ENCODE measurements at regions not wholly inside any gene's neighbourhood (a gene's known extent, or its start where the extent isn't known, plus 50 kb on each side); places are given as distances from the start of the nearest gene placed in this dataset.

- no peak for DNase-seq
Observed at GRCh38 chr5:165781738-165782137, 2276.3 kb downstream of the MAT2B start.

- no peak for DNase-seq
Observed at GRCh38 chr5:165783024-165783423, 2277.6 kb downstream of the MAT2B start.

DNA sequence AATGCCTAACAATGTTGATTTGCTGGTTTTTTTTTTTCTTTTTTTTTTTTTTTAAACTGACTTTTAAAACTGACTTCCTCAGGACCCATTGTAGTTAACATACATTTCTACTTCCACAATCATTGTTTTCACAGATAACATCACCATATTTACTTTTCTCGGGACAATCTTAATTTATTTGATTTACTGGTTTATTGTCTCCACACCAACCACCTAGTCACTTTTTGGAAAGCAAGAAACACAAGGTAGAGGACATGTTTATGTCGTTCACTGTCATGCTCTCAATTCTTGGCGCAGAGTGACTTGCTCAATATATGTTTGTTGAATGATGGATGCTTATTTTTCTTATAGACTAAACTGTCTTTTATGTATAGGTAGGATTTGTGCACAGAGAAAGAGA is 2280.7 kb downstream of the MAT2B start:
- no peak for DNase-seq

DNA sequence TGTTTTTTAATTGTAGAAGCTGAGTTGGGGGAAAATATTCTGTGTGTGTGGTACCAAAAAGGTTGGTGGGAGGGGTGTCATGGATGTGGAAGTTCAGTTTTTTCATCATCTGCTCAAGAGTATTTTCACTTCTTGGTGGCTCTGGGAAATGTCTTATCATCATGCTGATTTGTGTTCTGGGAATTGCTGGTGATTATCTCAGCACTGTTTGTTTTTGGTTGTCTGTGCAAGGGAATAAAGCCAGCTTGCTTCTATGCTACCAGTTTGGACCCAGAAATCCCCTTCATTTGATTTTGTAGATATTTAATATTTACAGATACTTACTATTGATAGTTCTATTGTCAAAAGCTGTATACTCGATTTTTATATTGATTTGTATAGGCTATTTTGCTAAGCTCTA is 2289.7 kb downstream of the MAT2B start:
- no peak for DNase-seq

GRCh38 chr5:165805756-165806155 is 2300.3 kb downstream of the MAT2B start:
- no peak for DNase-seq

DNA sequence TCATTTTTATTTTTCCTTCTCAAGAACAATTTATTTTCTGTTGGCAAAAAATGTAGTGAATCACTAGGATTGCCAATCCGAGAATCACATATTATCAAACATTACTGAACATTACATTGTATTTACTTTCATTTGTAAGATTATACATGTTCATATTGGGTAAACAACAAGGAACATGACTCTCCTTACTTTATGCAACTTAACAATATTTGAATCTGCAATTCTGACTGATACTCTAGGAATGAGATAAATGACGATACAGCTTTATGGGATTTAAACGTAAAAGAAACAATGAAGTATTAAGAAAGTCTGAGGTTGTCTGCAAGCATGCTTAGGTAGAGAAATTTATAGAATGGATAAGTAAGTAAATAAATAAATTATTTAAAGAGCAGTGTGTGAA is 2302.9 kb downstream of the MAT2B start:
- DNase-seq: no peak

- no peak for DNase-seq
Observed at GRCh38 chr5:165809914-165810313, 2304.5 kb downstream of the MAT2B start.

- no peak for DNase-seq
Observed at GRCh38 chr5:165829504-165829903, 2324.1 kb downstream of the MAT2B start.

DNA sequence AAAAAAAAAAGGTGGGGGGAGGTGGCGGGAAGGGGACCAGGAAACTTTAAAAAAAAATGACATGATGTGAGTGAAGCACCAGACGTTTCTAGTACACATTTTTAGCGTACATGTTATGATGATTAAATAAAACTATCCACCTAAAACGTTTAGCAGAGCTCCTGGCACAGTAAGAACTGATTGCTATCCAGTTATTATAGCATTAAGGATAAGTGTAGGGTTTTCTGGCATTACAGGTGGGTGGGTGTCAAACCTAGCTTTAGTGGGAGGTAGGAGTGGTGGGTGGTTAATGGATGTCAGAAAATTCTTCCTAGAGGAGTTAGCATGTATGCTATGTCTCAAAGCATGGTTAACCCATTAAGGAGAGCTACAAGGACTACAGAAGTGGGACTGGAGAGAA is 2329.5 kb downstream of the MAT2B start:
- no peak for DNase-seq

DNA sequence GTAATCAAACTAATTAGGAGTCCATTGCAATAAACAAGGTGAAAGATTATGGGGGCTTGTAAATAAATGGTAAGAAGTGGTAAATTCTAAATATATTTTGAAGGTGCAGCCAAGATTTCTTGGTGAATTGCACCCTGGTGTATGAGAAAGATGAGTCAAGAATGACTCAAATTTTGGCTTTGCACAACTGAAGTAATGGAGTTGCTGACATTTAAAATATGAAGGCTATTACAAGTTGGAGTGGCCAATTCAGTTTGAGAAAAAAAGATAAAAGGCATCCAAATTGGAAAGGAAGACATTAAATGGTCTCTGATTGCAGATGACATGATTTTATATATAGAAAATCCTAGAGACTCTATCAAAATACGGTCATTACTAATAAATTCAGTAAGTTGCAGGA is 2330.6 kb downstream of the MAT2B start:
- no peak for DNase-seq

DNA sequence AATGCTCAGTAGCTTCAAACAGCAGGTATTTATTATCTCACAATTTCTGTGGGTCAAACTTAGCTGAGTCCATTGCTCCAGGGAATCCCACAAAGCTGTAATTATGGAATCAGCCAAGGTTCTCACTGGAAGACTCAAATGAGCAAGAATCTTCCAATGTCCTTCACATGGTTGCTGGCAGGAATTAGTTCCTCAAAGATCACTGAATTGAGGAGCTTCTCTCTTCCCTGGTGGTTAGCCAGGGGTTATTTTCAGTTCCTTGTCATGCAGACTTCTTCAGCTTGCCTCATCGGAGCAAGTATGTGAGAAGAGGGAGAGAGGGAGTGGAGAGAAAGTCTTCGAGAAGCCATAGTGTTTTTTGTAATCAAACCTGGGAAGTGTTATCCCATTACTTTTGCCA is 2331.9 kb downstream of the MAT2B start:
- DNase-seq: no peak

- no peak for DNase-seq
Observed at GRCh38 chr5:165844571-165844970, 2339.2 kb downstream of the MAT2B start.

GRCh38 chr5:165858118-165858517 is 2352.7 kb downstream of the MAT2B start:
- no peak for DNase-seq

DNA sequence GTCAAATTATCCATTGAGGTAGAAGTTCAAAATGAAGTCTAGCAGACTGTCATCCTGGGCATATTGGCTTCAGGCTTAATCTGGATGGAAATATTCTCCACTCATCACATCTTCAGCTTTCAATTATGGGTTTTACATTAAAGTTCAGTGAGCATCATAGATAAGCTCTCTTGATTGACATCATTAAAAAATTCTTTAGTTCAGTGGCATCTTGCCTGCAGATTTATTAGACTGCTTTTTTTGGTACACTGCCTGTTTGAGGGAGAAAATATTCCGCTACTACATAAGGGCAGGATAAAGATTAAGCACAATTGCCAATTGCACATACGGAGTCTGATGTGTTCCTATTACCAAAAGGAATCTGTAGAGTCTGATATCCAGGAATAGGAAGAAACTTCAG is 2353.8 kb downstream of the MAT2B start:
- no peak for DNase-seq

DNA sequence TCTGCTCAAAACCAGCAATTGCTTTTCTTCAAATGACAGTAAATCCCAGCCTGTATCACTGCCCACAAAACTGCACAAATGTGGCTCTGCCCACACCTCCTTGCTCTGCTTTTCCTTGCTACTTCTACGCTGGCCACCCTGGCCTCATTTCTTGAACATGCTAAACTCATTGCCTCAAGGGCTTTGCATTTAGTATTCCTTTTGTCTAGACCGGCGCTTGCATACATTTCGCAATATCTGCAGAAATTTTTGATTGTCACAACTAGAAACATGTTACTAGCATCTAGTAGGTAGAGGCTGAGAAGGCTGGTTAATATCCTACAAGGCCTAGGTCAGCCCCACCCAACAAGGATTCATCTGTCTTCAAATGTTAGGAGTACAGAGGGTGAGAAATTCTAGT is 2357.8 kb downstream of the MAT2B start:
- no peak for DNase-seq

GRCh38 chr5:165871291-165871690 is 2365.9 kb downstream of the MAT2B start:
- DNase-seq: no peak

- no peak for DNase-seq
Observed at GRCh38 chr5:165874851-165875250, 2369.4 kb downstream of the MAT2B start.

- no peak for DNase-seq
Observed at GRCh38 chr5:165876538-165876937, 2371.1 kb downstream of the MAT2B start.

GRCh38 chr5:165877475-165877874 is 2372.1 kb downstream of the MAT2B start:
- DNase-seq: no peak

DNA sequence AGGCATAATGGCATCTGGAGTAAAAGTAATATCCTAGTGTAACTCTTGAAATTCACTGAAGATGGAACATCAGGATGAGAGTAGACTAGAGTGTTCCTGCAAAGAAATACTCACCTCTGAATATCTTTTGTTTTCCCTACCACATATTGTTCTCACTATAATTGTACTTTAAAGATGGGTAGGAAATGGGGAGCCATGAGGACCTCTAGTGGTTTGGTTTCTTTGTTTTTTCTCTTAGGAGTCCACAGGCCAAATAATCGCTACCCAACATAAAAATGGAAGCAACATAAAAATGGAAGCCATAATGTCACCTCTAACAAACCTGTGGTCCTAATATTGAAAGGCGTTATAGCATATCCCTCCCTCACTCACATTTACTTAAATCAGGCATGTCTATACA is 2375.8 kb downstream of the MAT2B start:
- no peak for DNase-seq

DNA sequence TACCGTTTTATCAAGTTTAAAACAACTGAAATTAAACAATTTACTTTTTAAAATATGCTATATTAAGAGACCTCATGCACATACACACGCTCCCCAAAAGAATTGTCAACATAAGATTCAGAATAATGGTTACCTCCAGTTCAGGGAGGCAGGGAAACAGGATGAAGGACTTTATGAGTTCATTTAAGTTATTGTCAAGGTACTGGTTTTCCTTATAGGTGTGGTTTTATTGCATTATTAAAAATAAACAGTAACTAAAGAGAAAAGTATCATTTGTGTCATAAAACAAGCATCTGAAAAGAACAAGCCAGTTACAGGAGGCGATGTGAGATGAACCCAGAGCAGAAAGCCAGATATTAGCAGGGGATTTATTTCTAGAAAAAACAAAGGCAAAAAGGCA is 2376.7 kb downstream of the MAT2B start:
- DNase-seq: no peak

GRCh38 chr5:165885623-165886350 is 2380.4 kb downstream of the MAT2B start:
- DNase-seq: no peak

DNA sequence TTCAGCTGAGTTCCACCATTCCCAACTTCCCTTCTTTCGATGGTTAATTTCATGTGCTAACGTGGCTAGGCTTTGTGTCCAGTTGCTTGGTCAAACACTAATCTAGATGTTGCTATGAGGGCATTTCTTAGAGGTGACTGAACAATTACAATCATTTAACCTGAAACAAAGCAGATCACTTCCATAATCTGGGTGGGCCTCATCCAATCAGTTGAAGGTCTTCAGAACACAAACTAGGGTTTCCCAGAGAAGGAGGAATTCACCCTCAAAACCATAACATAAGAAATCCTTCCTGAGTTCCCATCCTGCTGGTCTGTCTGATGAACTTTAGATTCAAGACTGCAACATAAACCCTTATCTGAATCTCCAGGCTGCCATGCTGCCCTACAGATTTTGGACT is 2381.7 kb downstream of the MAT2B start:
- DNase-seq: no peak

GRCh38 chr5:165892383-165892782 is 2387.0 kb downstream of the MAT2B start:
- DNase-seq: no peak

- DNase-seq: no peak
Observed at GRCh38 chr5:165894916-165895315, 2389.5 kb downstream of the MAT2B start.

DNA sequence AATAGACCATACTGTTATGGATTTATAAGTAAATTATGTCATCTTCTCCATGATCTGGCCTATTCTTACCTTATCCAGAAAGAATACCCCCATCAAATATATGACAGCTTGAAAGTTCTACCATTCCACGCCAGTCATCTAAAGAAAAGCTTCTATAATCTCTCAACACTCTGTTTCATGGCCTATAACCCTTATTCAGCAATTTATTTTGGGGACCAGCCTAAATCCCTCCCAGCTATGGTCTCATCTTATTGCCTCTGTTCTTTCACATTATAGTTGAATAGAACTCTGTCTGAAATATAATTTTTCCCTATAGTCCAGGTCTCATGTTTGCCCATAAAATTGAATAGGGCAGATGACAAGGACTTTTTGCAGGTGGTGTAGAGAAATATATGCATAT is 2387.6 kb upstream of the WWC1 start:
- no peak for DNase-seq
